ENCODE measurements at regions not wholly inside any gene's neighbourhood (a gene's known extent, or its start where the extent isn't known, plus 50 kb on each side); places are given as distances from the start of the nearest gene placed in this dataset.

- TF ChIP-seq DEAF1 (CRISPR knock-in tag; IDR thresholded peaks at IDR 0.05) (peak; percentile 58), ARID2 (IDR thresholded peaks at IDR 0.05) (0 out of 2 replicates have a peak, but pooled peaks have one; percentile 14), FOXK2 (conservative IDR thresholded peaks at IDR 0.05 in 1 of 2, IDR thresholded peaks at IDR 0.05 in 1 of 2; ENCODE audit: low read depth in 2 of 2) (peak in 1 of 2 experiments; percentile 40; a peak in 1 of 4 replicates), ZHX1 (conservative IDR thresholded peaks at IDR 0.05; ENCODE audit: low read length) (no peak)
These were observed 75.0 kb upstream of the MACF1 start (continued) for GRCh38 chr1:39129514-39129913.

GRCh38 chr1:39130325-39130724 is 74.2 kb upstream of the MACF1 start:
- ChIA-PET CTCF (ENCODE audit: low intra/inter-chr PET ratio) (interaction anchor here (1.3 to 2.3 kb wide), 3 partner anchors 10 to 128 kb away, joined by 3 to 17 read pairs (median 8); no protein-coding TSS in a partner anchor), POLR2A (interaction anchor here (0.8 to 1.0 kb wide), 2 partner anchors 12 to 943 kb away, joined by 3 to 4 read pairs; no protein-coding TSS in a partner anchor)
- in situ Hi-C loops (cut with MboI) (no loop called here), intact Hi-C loops (cut with micrococcal nuclease) (no loop called here)
- Histone ChIP-seq H3K27me3 (ENCODE audit: control insufficient read depth in 2 of 2, insufficient read depth in 2 of 2, low read length in 2 of 2) (no peaks in the 10 kb centered on the region), H3K36me3 (ENCODE audit: control insufficient read depth, insufficient read depth, low read length) (no peaks in the 10 kb centered on the region; the same call in 2 of the 3 replicates), H3K4me2 (ENCODE audit: insufficient read depth, low read length) (no peak overlapping the region), H3K9me3 (replicated peaks; ENCODE audit: control insufficient read depth, insufficient read depth, low read depth, low read length) (no peaks in the 10 kb centered on the region), H4K20me1 (replicated peaks; ENCODE audit: control insufficient read depth, insufficient read depth, low read length) (no peaks in the 10 kb centered on the region), H3K79me2 (ENCODE audit: control insufficient read depth, insufficient read depth, low read length) (no peaks in the 10 kb centered on the region), H3K4me1 (replicated peaks in 1 of 2; ENCODE audit: control insufficient read depth in 2 of 2, insufficient read depth in 2 of 2, low read length in 2 of 2) (peaks cover 0 to 13% of the 10 kb centered on the region in 2 experiments; a peak in 3 of 5 replicates), H2AFZ (ENCODE audit: low read depth, low read length) (no peak overlapping the region), H3K9ac (ENCODE audit: insufficient read depth in 1 of 2, low read depth in 2 of 2, low read length in 2 of 2) (no peak overlapping the region), H3K27ac (ENCODE audit: extremely low read depth, low read depth, low read length) (no peak overlapping the region), H3K9me1 (ENCODE audit: control insufficient read depth, insufficient read depth, low read length) (no peaks in the 10 kb centered on the region), H3K4me3 (no peak overlapping the region)
- TF ChIP-seq ZNF780A (CRISPR knock-in tag; IDR thresholded peaks at IDR 0.05) (no peak), SOX6 (IDR thresholded peaks at IDR 0.05) (peak; percentile 17; the same call in 1 of the 2 replicates)
- no TSS peak for BruUV-seq (replicated peaks)
- 0% methylated on average over 1 of the region's 1 CpG for WGBS (ENCODE audit: insufficient coverage, low coverage, missing lambda C conversion rate)
- DNase-seq (ENCODE audit: extremely low read depth in 1 of 4, low spot score in 3 of 4): no peak
- no peak for FAIRE-seq
- no peak for ATAC-seq
